Esophagus squamous epithelium (tissue), 5 donors: ENCODE measurements at regions not wholly inside any gene's neighbourhood (a gene's known extent, or its start where the extent isn't known, plus 50 kb on each side); places are given as distances from the start of the nearest gene placed in this dataset.

Experiments
- DNase-seq: peaks from one replicate; lab custom pipeline; 2025; lab: John Stamatoyannopoulos, UW
- H3K27ac ChIP-seq, 4 donors: fragments of 200-600 bp; sonication (generic); one replicate each; pipeline ENCODE4 v1.5.1; 2016 to 2019; ENCODE audit warnings: mild to moderate bottlenecking in 1 of 4
- H3K27me3 ChIP-seq, 4 donors: fragments of 200-600 bp; sonication (generic); 1 replicate in 3 of 4; 2 replicates in 1 of 4; pipeline versions ENCODE4 v1.5.1 to v1.6.0; 2017 to 2021; ENCODE audit warnings: antibody characterized with exemption in 1 of 4
- H3K36me3 ChIP-seq, 3 donors: fragments of 200-600 bp; sonication (generic); one replicate each; pipeline ENCODE4 v1.5.1; 2016 to 2019
- H3K4me1 ChIP-seq, 3 donors: fragments of 200-600 bp; sonication (generic); one replicate each; pipeline ENCODE4 v1.5.1; 2017 to 2019
- H3K4me3 ChIP-seq, 4 donors: fragments of 200-600 bp; sonication (generic); 1 replicate in 3 of 4; 2 replicates in 1 of 4; pipeline ENCODE4 v1.5.1; 2016 to 2019; ENCODE audit warnings: mild to moderate bottlenecking in 2 of 4, moderate library complexity in 1 of 4
- H3K9me3 ChIP-seq, 3 donors: fragments of 200-600 bp; sonication (generic); one replicate each; pipeline ENCODE4 v1.5.1; 2016 to 2019
- CTCF ChIP-seq, 6 experiments: fragments of 450-650 bp in 4 of 6; fragments of 200-600 bp in 2 of 6; sonication (generic) in 2 of 6; IDR thresholded peaks; one replicate each; pipeline ENCODE4 v1.5.1; 2016 to 2019; ENCODE audit warnings: antibody characterized with exemption in 6 of 6, mild to moderate bottlenecking in 4 of 6, moderate library complexity in 4 of 6
- POLR2A ChIP-seq, 4 donors: fragments of 450-650 bp; IDR thresholded peaks; one replicate each; pipeline ENCODE4 v1.6.1; 2017; ENCODE audit warnings: antibody characterized with exemption in 4 of 4, mild to moderate bottlenecking in 4 of 4, moderate library complexity in 3 of 4
- WGBS, 2 donors: methylation state at CpG; one replicate each; pipeline ENCODE4 v1.1.5; 2018; 5-methylcytosine and 5-hydroxymethylcytosine counted together
- intact Hi-C: fragments of 100-400 bp; cut with DNase I; formaldehyde crosslinking; loops from one replicate; pipeline ENCODE4 v1.15.0; 2022
- donor health status: DM: yes; HTN: yes; CAD: no.

- Histone ChIP-seq H3K27ac (no peak overlapping the region), H3K36me3 (no peaks in the 10 kb centered on the region), H3K9me3 (no peaks in the 10 kb centered on the region), H3K27me3 (no peaks in the 10 kb centered on the region), H3K4me1 (peaks cover 0 to 15% (median 0%) of the 10 kb centered on the region in 3 donors), H3K4me3 (no peak overlapping the region)
- no peak for DNase-seq
- intact Hi-C loops = no loop called here
- 46 to 48% methylated on average over 7 of the region's 7 CpGs for WGBS, 2 donors
- TF ChIP-seq POLR2A (IDR thresholded peaks at IDR 0.05) (no peak), CTCF (IDR thresholded peaks at IDR 0.05) (no peak)
These were observed 683.1 kb downstream of the DIAPH3 start for GRCh38 chr13:59480396-59481259.

- Histone ChIP-seq H3K27ac (peak overlapping the region in 1 of 4 donors; percentile 50), H3K27me3 (no peaks in the 10 kb centered on the region), H3K9me3 (no peaks in the 10 kb centered on the region), H3K4me1 (peaks cover 0 to 15% (median 0%) of the 10 kb centered on the region in 3 donors), H3K4me3 (no peak overlapping the region), H3K36me3 (no peaks in the 10 kb centered on the region)
- no peak for DNase-seq
- WGBS, 2 donors = 33 to 34% methylated on average over 5 of the region's 5 CpGs
- intact Hi-C loops = no loop called here
- no peak for TF ChIP-seq CTCF (IDR thresholded peaks at IDR 0.05)
- no peak for TF ChIP-seq POLR2A (IDR thresholded peaks at IDR 0.05)
These were observed 680.1 kb downstream of the DIAPH3 start for GRCh38 chr13:59483501-59484145.

- WGBS, 2 donors = 69 to 80% methylated on average over 3 of the region's 3 CpGs
- intact Hi-C loops = no loop called here
- H3K9me3 ChIP-seq = no peaks in the 10 kb centered on the region
These were observed 675.8 kb downstream of the DIAPH3 start for GRCh38 chr13:59487883-59488282.

GRCh38 chr13:59488436-59488835 lies 675.3 kb downstream of the DIAPH3 start:
- WGBS, 2 donors = 55 to 61% methylated on average over 2 of the region's 2 CpGs
- TF ChIP-seq CTCF (IDR thresholded peaks at IDR 0.05) = no peak
- TF ChIP-seq POLR2A (IDR thresholded peaks at IDR 0.05) = no peak
- H3K9me3 ChIP-seq = no peaks in the 10 kb centered on the region

More at GRCh38 chr13:59487883-59488282, 675.8 kb downstream of the DIAPH3 start:
- Histone ChIP-seq H3K4me3 (no peak overlapping the region), H3K27ac (no peak overlapping the region), H3K4me1 (peaks cover 0 to 15% (median 0%) of the 10 kb centered on the region in 3 donors), H3K36me3 (no peaks in the 10 kb centered on the region), H3K27me3 (no peaks in the 10 kb centered on the region)
- DNase-seq = no peak
- TF ChIP-seq CTCF (IDR thresholded peaks at IDR 0.05) (no peak), POLR2A (IDR thresholded peaks at IDR 0.05) (no peak)

GRCh38 chr13:59490651-59491050 lies 673.1 kb downstream of the DIAPH3 start:
- no peaks in the 10 kb centered on the region for H3K9me3 ChIP-seq
- no peaks in the 10 kb centered on the region for H3K36me3 ChIP-seq
- H3K27me3 ChIP-seq = no peaks in the 10 kb centered on the region
- peaks cover 0 to 19% (median 0%) of the 10 kb centered on the region in 3 donors for H3K4me1 ChIP-seq
- WGBS, 2 donors = 60 to 89% methylated on average over 1 of the region's 1 CpG
- DNase-seq = no peak
- no peak for TF ChIP-seq CTCF (IDR thresholded peaks at IDR 0.05)
- TF ChIP-seq POLR2A (IDR thresholded peaks at IDR 0.05) = no peak
- intact Hi-C loops = no loop called here
- H3K27ac ChIP-seq = no peak overlapping the region
- H3K4me3 ChIP-seq = no peak overlapping the region

More at GRCh38 chr13:59488436-59488835, 675.3 kb downstream of the DIAPH3 start:
- no peak for DNase-seq
- no peaks in the 10 kb centered on the region for H3K36me3 ChIP-seq
- no peak overlapping the region for H3K27ac ChIP-seq
- H3K4me3 ChIP-seq = no peak overlapping the region
- peaks cover 0 to 11% (median 0%) of the 10 kb centered on the region in 3 donors for H3K4me1 ChIP-seq
- H3K27me3 ChIP-seq = no peaks in the 10 kb centered on the region
- intact Hi-C loops = no loop called here
